Colonic mucosa (tissue), 4 donors: ENCODE measurements at regions not wholly inside any gene's neighbourhood (a gene's known extent, or its start where the extent isn't known, plus 50 kb on each side); places are given as distances from the start of the nearest gene placed in this dataset.

Experiments used
- DNase-seq: peaks from one replicate; pipeline ENCODE4 v3.0.0-alpha.2; 2020
- H3K27ac ChIP-seq: fragments of 200-600 bp; one replicate; pipeline ENCODE4 v1.8.0; 2021
- H3K27me3 ChIP-seq: fragments of 200-600 bp; one replicate; pipeline ENCODE4 v1.8.0; 2021
- H3K36me3 ChIP-seq: fragments of 200-600 bp; one replicate; pipeline ENCODE4 v1.8.0; 2021
- H3K4me1 ChIP-seq: fragments of 200-600 bp; one replicate; pipeline ENCODE4 v1.8.0; 2021; ENCODE audit warnings: mild to moderate bottlenecking
- H3K4me3 ChIP-seq: fragments of 200-600 bp; one replicate; pipeline ENCODE4 v1.8.0; 2021
- H3K9ac ChIP-seq, 2 donors: one replicate each; pipeline ENCODE4 v1.7.0; 2013; ENCODE audit warnings: control low read depth in 2 of 2, low read depth in 2 of 2, low read length in 2 of 2
- H3K9me3 ChIP-seq: fragments of 200-600 bp; one replicate; pipeline ENCODE4 v1.8.0; 2021
- CTCF ChIP-seq: fragments of 200-600 bp; IDR thresholded peaks from one replicate; pipeline ENCODE4 v1.8.0; 2022; ENCODE audit warnings: antibody characterized with exemption, mild to moderate bottlenecking
- intact Hi-C: fragments of 100-400 bp; cut with DNase I; formaldehyde crosslinking; loops from one replicate; pipeline ENCODE4 v1.14.1; 2022
- donor health status: healthy.
- donor health status: DM: no; HTN: no; CAD: no.
- donor health status: DM: no; HTN: no; CAD: no.

- no peaks in the 10 kb centered on the region for H3K36me3 ChIP-seq
- H3K27me3 ChIP-seq, result no peaks in the 10 kb centered on the region
- DNase-seq, result no peak
- intact Hi-C loops, result no loop called here
- no peaks in the 10 kb centered on the region for H3K9me3 ChIP-seq
- no peak overlapping the region for H3K4me3 ChIP-seq
- no peak overlapping the region for H3K27ac ChIP-seq
- no peaks in the 10 kb centered on the region for H3K4me1 ChIP-seq
- no peak for TF ChIP-seq CTCF
- no peak overlapping the region for H3K9ac ChIP-seq
Observed at GRCh38 chr6:102848210-102848609, 1454.7 kb downstream of the GRIK2 start.

GRCh38 chr6:102841060-102841459 is 1447.6 kb downstream of the GRIK2 start:
- Histone ChIP-seq H3K27me3 (no peaks in the 10 kb centered on the region), H3K9ac (no peak overlapping the region), H3K36me3 (no peaks in the 10 kb centered on the region), H3K9me3 (no peaks in the 10 kb centered on the region), H3K4me1 (no peaks in the 10 kb centered on the region), H3K27ac (no peak overlapping the region), H3K4me3 (no peak overlapping the region)
- no peak for DNase-seq
- intact Hi-C loops, result no loop called here
- TF ChIP-seq CTCF, result no peak

GRCh38 chr6:102832021-102832420 is 1438.5 kb downstream of the GRIK2 start:
- no peaks in the 10 kb centered on the region for H3K9me3 ChIP-seq
- H3K9ac ChIP-seq, result no peak overlapping the region
- no peak overlapping the region for H3K4me3 ChIP-seq
- H3K27ac ChIP-seq, result no peak overlapping the region
- DNase-seq, result no peak
- intact Hi-C loops, result no loop called here
- no peaks in the 10 kb centered on the region for H3K27me3 ChIP-seq
- no peaks in the 10 kb centered on the region for H3K36me3 ChIP-seq
- H3K4me1 ChIP-seq, result no peaks in the 10 kb centered on the region
- TF ChIP-seq CTCF, result no peak

GRCh38 chr6:102820098-102820497 is 1426.6 kb downstream of the GRIK2 start:
- intact Hi-C loops, result no loop called here
- no peaks in the 10 kb centered on the region for H3K36me3 ChIP-seq
- H3K27ac ChIP-seq, result no peak overlapping the region
- no peaks in the 10 kb centered on the region for H3K4me1 ChIP-seq
- H3K9me3 ChIP-seq, result no peaks in the 10 kb centered on the region
- TF ChIP-seq CTCF, result no peak
- no peaks in the 10 kb centered on the region for H3K27me3 ChIP-seq
- H3K4me3 ChIP-seq, result no peak overlapping the region
- H3K9ac ChIP-seq, result no peak overlapping the region
- no peak for DNase-seq

GRCh38 chr6:102815207-102815606 is 1421.7 kb downstream of the GRIK2 start:
- no peaks in the 10 kb centered on the region for H3K27me3 ChIP-seq
- no peaks in the 10 kb centered on the region for H3K36me3 ChIP-seq
- no peak for TF ChIP-seq CTCF
- H3K9ac ChIP-seq, result no peak overlapping the region
- H3K9me3 ChIP-seq, result no peaks in the 10 kb centered on the region
- intact Hi-C loops, result no loop called here
- no peak overlapping the region for H3K4me3 ChIP-seq
- no peaks in the 10 kb centered on the region for H3K4me1 ChIP-seq
- H3K27ac ChIP-seq, result no peak overlapping the region
- no peak for DNase-seq
